GM18508 (cell line): ENCODE measurements at regions not wholly inside any gene's neighbourhood (a gene's known extent, or its start where the extent isn't known, plus 50 kb on each side); places are given as distances from the start of the nearest gene placed in this dataset.
A peak's percentile ranks its signal among the peaks of the same experiment; 100 is the strongest.

Experiments
- ATAC-seq: cut with Tn5 transposase; IDR thresholded peaks from one replicate; pipeline ENCODE4 v1.9.1; 2021; ENCODE audit warnings: moderate number of reproducible peaks; ENCODE audit not compliant: insufficient read depth, unreplicated experiment

DNA sequence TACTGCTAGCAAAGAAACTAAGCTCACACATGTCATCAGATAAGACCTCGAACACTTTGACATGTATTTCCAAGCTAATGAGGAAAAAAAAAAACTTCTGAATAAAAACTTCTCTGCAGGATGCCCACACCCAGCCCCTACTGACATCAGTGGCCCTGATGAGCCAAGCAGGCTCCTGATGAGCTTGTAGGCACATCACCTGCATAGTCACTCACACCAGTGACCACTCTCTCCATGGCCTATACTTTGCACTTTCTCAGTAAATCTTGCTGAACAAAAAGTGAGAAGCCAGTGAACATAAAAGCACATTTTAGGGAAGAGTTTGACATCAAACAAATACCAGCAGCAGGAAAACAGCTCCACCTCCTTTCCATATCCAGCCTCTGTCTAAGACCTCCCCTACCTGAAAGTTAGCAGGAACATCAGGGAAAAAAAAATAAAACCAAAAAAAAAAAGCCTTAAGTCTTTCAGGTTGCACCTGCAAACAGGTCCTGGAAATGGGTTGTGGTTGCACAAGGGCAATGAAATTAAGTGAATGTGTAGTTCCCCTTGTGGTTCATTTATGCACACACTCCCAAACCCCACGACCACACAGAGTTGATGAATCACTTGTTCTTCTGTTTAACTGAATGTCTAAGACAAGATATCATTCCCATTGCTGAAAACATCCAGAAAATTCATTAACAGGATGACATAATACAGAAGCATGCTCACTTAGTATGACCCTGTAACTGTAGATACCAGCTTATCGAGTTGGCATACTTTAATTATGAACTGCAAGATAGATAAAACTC, 205.2 kb upstream of the PDE1C start:
- peak; percentile 47 for ATAC-seq

DNA sequence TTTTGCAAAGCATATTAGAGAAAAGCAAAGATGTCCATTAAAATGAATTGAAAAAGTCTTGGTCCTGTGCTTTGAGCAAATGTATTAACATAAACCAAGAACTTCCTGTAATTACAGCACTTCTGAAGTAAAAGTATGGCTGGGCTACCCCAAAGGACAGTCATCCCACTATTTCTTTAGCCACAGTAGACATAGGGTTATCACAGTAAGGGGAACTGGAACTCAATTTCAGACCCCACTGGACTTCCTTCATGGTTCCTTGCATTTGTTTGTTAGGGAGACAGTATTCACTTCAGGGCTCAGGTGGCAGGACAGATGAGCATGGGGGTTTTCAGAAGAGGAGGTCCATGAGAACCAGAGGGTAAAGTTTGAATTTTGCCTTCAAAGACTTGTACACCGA, 203.1 kb upstream of the PDE1C start:
- ATAC-seq: no peak

DNA sequence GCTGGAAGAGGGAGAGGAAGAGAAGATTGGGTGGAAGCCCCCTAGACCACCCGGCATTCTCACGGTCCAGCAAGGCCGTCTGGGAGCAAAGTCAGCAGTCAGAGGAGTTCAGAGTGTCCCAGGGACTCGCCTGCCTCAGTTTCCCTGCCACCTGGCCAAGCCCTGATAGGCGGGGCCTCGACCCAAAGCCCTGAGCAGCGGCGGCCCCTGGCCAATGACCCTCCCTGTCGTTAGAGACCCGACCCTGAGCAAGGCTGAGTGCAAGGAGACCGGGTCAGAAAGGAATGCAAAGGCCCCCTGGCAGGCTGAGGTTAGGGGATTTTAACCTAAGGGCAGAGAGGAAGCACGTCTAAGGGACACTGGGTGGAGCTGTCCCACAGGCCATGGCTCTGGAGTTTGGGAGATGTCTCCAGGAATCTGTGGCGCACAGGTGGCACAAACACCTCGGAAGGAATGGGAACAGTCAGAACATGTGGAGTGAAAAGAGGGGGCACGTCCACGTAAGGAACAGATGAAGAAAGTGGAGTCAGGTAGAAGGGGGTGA, 196.8 kb upstream of the PDE1C start:
- no peak for ATAC-seq

DNA sequence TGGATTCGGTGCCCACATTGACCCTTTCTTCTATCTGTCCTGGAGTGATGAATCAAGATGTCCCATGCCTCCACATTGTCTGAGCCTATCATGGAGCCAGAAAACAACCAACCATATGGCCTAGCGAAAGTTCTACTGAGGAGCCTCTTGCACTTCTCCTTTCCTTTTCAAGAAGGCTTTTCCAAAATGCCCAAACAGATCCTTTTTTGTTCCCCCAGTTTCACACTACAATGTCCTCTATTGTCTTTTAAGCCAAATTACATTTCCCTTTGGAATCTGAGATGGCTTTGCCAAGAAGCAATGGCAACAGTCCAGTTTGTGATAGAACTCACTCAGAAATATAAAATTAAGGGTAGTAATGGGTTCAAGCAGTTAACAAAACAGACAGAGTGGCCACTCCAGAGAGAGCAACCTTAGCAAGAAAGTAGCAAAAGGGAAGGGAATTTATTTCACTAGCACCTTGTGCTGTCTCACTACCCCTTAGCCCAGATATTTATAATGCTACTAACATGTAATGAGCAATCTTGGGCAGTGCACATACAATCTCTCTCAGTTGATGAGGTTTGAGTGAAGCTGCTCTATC, 194.6 kb upstream of the PDE1C start:
- ATAC-seq: no peak

DNA sequence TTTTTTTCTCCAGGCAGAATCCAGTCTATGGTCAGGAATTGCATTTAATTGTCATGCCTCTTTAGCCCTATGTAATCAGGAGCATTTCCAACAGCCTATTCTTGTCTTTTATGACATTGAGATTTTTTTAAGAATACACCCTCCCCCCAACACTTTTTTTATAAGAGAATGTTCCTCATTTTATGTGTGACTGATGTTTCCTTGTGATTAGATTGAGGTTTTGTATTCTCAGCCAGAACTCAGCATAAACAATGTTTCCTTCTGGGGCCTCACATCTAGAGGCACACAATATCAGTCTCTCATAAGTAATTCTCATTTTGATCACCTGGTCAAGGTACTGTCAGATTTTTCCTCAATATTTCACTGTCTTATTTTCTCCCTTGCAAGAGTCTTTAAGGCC, 193.4 kb upstream of the PDE1C start:
- ATAC-seq: no peak

DNA sequence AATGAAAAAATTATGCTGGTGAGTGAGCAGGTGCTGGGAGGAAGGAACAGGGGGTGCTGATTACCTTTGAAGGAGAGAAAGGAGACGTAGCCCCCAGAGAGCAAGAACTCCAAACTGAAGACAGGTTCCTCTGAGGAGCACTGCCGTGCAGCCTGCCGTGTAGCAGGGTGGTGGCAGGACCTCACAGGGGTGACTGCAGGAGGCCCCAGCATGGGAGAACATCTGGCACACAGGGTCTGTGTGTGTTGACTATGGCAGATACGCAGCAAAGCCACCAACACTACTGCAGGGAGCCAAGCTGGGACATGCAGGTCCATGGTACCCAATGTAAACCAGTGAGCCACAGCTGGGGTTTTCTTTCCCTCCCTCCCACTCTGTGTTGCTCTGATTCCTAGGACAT, 192.1 kb upstream of the PDE1C start:
- ATAC-seq: no peak

DNA sequence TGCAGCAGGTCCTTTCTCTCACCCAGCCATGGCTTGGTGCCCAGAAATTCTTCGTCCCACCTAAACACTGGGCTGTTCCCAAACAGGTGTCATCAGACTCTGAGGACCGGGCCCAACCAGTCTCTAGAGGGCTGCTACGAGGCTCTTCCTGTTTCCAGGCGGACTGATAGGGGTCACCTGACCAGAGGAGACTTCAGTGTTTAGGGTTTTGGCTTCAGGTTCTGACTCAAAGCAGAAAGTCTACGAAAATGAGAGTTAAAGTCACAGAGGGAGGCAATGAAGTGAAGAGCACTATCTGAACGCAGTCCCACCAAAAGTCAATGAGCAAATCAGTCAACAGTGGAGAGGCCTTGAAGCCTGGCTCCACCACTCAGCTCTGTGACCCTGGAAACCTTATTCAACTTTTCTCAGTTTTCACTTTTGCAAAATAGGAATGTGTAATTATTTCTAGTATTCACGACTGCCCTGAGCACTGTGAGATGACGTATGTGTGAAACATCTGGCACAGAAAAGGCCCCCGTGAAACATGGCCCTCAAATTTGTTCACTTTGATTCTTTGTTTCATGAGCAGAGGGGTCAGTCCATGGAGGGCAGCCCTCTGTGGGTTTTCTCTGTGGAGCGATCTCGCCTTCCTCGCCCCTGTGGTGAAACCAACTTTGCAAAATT, 189.9 kb upstream of the PDE1C start:
- ATAC-seq: peak; percentile 88

DNA sequence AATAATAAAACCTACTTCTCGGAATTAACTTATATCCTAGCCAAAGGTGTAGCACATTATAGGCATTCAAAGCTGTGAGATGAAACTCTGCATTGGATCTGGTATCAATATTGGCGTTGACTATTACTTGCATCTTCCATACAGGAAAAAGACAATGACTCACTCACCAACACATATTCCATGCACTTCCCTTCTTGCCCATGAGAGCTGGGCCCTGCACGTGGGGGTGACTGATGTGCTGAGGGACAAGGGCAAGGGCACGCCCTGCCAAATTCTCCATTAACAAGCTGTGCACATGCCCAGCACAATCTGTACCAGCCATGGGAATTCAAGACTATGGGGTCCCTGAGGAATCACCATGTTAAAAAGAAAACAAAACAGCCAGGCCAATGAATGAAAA, 188.1 kb upstream of the PDE1C start:
- ATAC-seq: no peak

DNA sequence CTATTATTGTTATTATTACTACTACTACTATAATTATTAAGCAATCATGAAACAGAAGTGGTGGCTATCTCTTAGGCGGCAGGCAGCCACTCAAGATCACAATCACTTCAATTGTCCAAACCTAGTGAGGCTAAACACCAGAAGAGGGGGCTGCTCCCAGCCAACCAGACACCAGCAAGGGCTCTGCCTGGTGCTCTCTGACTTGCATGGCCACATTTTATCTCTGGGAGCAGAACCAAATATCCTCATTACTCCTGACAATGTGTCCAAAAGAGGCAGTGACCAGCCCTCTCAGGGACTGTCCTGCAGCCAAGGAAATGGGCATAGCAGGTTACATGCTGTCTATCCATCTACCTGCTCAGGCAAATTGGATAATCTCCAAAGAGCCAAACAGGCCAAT, 187.4 kb upstream of the PDE1C start:
- ATAC-seq: no peak

DNA sequence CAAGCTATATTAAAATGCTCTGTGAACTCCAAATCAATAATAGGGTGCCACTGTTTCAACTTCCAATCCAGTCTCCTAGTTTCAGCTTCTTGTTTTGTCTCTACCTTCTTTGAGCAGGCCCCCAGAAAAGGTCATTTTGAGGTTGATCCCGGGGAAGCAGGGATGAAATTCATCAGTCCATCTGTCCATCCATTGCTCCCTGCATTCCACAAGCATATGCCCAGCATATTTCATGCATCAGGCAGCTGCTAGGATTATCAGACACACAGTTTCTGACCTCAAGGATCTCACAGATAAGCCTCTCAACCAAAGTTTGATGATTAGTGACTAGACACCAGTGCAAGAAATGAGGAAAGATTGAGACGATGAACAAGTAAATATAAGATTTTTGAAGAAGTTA, 186.6 kb upstream of the PDE1C start:
- no peak for ATAC-seq

DNA sequence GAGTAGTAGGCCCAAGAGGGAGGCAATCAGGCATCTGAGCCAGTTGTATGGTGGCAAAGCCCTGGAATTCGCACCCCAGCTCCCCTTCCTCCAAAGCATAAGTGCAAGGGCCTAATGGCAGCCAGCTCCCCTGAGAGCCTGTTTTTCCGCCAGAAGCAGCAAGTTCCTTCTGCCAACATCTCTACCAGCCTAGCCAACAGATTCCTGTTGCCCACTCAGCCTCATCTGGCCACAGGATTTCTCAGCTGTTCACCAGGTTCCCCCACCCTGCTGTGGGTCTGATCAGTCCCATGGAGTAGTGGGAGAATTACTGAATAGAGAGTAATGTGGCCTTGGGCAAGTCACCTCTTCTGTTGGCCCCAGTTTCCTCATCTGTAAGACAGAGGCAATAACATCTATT, 186.2 kb upstream of the PDE1C start:
- no peak for ATAC-seq

DNA sequence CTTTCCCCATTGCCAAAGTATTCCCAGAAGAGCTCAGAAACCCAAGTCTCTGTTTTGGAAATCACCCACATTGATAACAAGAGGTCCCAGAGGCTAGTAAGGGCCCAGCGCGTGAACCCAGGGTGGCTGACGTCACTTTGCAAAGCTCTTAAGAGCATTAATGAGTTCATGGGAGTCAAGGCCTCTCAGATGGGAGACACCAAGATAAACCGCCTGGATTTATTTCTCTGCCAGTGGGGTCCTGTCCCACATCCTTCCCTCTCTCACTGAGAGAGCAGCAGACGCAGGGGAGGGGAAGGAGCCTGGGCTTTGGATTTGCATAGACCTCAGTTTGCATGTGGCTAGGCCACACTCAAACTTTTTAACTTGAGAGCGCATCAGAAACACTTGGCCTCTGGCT, 184.8 kb upstream of the PDE1C start:
- ATAC-seq: no peak

DNA sequence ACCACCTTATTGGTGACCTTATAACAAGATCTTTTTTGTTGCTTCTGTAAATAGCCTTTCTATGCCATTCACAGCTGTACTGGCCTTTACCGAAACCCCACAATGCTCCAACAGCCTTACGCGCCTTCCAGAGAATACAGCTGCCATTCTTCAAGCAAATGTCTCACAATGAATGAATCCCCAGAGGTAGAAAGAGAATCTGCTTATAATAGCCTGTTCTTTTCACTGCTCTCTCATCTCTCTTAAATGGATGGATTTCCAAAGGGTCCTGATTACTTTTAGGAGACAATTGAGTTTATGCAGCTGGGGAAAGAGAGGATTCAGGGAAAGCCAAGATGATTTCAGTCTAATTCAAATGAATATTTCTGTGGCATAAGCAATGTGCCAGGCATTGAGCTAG, 183.1 kb upstream of the PDE1C start:
- no peak for ATAC-seq

DNA sequence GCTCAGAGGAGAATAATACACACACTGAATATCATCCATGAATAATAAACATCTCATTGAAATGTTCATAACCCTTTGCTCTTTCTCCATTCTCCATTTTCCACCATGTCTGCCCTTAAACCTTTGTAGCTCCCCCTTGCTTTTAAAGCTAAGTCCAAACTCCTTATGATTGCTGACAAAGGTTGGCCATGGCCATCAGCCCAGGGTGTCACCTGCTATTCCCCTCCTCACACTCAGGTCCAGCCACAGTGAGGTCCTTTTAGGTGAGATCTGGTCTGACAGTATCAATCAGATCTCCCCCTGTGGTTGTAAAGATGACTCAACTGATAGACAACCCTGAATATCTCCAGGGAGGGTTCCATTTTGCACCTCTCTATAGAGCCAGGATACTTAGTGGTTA, 181.5 kb upstream of the PDE1C start:
- ATAC-seq: no peak

DNA sequence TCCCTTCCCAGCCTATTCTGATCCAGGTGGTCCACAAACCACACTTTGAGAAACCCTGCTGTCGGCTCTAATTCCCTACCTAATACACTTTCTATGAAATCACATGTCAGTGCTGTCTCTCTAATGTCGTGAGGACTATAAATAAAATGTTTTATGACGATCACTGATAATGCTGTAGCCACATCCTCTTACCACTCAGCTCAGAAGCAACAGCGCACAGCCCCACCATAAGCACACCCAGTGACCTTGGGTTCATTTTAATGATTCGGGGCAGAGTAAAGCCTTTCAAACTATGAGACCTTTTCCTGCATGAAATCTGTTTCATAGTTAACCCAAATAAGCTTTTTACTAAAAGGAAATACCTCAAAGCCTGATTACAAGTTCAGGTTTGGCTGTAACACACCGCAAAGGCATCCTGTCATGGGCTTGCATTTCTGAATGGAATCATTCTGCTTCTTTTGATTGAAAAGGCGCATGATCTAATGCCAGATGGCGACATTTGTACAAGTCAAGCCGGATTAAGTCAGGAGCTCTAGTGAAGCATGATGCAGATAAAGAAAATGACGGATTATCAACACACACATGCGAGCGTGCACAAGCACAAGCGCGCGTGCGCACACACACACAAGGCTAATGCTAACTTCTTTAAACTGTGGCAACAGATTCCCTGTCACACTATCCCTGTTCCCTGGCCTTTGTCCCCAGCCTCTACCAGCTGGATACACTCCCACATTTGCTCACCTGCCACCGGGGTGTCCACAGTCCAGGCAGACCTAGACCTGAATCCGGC, 180.5 kb upstream of the PDE1C start:
- no peak for ATAC-seq

DNA sequence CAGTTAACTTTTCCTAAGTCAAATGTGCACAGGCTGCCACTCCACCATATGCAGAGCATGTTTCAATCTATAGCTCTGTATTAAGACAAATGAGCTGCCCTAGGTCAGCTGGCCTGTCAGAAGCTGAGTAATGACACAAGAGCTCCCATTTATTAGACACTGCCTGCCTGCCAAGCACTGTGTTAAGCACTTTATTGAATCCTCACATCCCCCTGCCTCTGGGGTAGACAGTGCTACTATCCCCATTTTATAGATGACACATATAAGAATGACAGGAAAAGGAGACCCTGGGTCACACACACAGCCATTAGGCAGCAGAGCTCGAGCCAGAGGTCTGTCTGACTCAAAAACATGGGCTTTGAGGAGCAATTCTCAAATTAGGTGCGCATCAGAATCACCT, 179.8 kb upstream of the PDE1C start:
- no peak for ATAC-seq

DNA sequence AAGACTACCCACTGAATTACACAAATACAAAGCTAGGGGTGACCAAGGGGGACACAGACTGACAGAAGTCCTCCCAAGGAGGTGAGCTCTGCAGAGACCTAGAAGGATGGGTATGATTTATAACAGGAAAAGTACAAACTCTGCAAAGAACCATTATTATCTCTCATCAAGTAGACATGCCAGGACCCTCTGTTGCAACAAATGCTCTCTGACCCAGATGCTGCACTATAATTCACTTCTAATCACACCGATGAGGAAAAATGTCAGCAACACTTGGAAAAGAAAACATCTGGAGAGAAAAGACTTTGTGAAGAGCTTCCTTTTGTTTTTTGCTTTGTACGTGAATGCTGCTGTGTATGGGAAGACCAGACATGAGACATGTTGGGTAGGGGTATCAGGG, 178.3 kb upstream of the PDE1C start:
- ATAC-seq: no peak

DNA sequence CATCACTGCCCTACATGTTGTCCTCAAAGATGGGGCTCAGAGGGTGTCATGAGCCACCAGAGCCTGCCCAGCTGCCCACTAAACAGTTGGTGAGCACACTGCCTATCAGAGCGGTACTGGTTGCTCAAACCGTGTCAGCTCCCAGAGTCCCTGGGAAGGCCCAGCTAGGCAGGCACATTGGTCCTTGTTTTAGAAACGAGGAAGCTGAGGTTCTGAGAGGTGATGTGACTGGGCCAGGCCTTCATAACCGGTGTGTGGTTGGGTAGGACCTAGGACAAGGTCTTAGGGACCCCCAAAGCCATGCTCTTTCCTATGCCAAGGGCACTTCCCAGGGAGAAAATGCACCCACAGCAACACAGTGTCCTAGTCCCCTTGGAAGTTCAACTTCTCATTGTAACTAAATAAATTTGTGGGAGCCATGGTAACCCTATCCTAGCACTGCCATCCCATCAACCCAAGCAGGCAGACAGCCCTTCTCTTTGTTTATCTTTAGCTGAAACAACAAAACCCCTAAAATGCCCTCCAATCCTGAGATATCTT, 174.7 kb upstream of the PDE1C start:
- ATAC-seq: no peak

DNA sequence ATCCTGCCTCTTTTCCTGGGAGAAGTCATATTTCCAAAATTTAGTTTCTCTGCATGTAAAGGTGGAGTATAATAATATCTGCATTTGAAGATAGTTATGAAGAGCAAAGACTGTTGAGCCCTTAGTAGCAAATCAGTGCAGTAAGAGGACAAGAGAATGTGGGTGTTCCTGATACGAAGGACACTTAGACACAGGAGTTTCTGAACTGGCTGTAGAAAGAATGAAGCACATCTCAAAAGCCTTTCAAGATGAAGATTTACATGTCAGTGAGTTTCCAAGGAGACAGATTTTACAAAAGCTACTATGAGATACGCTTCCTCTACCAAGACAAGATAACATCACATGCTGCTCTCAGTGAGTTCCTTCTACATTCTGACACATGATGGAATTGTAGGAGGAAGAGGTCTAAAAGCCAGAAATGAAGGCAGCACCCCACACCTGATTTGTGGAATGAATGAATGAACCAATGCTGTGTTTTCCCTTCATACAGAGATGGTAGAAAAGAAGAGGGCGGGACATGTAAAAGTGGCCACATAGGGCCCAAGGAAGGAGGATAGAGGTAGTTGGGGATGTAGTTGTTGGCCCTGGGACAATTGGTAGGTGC, 173.6 kb upstream of the PDE1C start:
- ATAC-seq: no peak

DNA sequence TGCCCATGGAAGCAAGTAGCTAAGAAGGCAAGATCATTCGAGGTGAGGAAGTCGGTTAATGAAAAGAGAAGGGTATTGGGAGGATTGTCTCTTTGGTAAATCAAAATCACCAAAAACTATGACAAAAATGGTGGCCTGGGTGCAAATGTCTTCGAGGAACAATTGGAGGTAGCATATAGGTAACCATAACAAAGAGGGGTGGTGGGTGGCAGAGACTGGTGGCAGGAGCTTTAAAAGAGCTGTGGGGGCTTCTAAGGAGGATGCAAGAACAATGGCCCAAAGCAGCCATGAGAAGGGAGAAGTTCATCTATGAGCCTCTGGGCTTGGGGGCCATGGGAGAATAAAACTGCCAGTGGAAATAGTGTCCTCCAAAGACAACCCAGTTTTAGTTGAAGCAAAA, 172.2 kb upstream of the PDE1C start:
- ATAC-seq: no peak
